COR-L47 (cell line): ENCODE measurements at regions not wholly inside any gene's neighbourhood (a gene's known extent, or its start where the extent isn't known, plus 50 kb on each side); places are given as distances from the start of the nearest gene placed in this dataset.
"Not testable (repeated sequence)": the region's sequence is repeated elsewhere in the genome, so short reads cannot be mapped to it uniquely, and the experiment has no call there.

Experiments
- DNase-seq: peaks from one replicate; lab custom pipeline; 2025; lab: John Stamatoyannopoulos, UW

DNA sequence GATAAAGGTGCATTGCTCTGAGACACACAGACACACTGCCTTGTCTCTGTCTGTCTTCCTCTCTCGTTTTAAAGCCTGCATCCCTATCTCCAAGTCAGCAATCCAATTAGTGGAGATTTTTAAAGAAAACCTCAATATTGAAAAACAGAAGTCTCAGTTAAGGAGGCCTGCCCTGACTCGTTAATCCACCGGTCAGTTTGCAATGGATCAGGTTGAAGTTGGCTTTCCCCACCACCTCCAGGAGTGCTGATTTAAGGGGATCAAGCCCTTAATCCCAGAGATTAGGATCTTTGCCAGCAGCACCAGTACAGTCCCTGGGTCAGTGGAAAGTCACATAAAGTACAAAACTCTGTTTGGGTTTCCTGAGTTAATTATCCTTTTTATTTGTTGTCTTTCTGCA, 271.1 kb upstream of the ASIC2 start:
- no peak for DNase-seq

DNA sequence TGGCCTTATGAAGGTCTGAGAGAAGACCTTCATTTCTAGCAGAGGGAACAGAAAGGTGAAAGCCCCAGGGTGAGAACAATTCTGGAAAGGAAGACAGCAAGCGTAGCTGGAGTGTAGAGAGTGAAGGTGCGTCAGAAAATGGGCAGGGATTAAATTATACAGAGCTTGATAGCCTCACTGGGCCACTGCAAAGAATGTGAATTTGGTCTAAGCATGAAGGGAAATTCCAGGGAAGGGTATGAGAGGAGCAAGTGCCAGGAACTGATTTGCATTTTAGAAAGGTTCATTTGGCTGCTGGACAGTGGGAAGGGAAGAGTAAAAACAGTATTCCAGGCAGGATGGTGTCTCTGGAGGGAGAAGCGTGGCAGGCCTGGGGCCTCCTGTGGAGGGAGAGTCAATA, 274.1 kb upstream of the ASIC2 start:
- DNase-seq = no peak

DNA sequence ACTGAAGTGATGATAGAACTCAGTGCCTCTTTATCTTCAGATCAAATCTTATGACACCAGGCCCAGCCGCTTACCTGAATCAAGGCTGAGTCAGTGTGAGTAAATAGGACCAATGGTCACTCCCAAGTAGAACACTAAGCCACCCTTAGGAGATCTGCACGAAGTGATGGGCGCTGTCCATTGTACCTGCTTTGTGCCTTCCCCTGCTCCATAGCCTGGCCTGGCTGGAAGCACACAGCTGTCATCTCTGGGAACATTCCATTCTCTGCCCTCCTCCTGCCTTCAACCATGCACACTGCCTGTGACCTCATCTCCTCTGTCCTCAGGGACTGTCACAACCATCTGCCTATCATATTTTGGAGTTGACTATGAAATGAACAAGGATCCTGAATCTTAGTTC, 279.5 kb upstream of the ASIC2 start:
- no peak for DNase-seq

DNA sequence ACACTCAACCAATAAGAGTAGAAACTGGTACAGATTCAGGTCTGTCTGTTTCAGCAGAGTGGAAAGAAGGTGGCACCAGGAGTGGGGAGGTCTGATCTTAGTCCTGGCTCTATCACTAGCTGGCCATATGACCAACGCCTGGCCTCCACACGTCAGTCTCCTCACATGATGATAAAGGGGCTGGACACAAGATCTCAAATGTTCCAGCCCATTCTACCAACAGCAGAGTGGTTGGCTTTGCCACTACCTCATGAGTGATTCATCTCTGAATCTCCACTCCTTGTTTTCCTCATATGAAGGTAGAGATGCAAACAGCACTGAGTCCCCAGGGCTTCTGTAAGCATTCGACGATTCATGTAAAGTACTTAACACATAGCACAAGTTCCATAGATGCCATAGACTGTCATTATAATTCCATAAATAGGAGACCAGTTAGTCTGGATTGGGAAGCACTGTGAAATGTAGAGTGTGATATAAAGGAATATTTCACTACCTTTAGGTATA, 281.9 kb upstream of the ASIC2 start:
- no peak for DNase-seq

DNA sequence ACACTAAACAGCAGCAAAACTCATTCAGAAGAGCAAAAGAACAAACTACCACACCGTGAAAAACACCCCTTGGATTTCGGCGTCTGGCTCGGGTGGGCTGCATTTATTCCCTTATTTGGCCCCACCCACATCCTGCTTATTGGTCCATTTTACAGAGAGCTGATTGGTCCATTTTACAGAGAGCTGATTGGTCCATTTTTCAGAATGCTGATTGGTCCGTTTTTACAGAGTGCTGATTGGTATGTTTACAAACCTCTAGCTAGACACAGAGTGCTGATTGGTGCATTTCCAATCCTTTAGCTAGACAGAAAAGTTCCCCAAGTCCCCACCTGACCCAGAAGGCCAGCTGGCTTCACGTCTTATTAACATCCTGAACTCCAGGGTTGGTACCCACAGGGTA, 286.6 kb upstream of the ASIC2 start:
- DNase-seq = not testable (repeated sequence)

DNA sequence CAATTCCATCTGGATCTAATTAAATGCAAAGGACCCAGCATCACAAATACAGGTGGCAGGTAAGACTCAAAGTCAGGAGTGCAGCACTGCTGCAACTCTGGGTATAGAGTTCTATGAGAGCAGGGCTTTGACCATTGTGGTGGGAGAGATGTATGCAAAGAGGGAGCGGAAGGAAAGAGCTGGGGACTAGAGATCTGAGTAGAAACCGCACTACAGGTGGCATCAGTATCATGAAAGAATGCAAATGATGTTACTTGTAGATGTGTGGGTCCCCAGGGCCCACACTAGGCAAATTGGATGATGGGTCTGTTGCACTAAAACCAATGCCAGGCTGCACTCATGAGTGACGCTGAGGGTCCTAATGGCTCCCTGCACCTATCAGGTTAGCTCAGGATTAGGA, 287.1 kb upstream of the ASIC2 start:
- DNase-seq = no peak

DNA sequence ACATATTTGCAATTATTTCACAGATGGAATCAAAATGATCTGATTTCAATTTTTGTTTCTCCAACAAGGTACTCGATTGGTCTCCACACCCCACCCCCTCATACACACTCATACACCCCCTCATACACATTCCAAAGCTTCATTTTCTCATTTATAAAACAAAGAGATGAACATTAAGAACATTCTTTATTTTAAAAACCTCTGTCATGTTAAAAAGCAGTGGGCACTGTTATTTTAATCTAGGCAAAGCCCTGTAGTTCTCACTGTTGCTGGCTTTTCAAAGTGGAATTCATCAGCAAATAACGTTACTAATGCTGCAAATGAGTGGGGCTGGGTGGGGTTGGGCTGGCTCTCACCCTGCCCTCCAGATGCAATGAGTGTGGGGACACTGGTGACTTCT, 289.6 kb upstream of the ASIC2 start:
- DNase-seq = no peak

DNA sequence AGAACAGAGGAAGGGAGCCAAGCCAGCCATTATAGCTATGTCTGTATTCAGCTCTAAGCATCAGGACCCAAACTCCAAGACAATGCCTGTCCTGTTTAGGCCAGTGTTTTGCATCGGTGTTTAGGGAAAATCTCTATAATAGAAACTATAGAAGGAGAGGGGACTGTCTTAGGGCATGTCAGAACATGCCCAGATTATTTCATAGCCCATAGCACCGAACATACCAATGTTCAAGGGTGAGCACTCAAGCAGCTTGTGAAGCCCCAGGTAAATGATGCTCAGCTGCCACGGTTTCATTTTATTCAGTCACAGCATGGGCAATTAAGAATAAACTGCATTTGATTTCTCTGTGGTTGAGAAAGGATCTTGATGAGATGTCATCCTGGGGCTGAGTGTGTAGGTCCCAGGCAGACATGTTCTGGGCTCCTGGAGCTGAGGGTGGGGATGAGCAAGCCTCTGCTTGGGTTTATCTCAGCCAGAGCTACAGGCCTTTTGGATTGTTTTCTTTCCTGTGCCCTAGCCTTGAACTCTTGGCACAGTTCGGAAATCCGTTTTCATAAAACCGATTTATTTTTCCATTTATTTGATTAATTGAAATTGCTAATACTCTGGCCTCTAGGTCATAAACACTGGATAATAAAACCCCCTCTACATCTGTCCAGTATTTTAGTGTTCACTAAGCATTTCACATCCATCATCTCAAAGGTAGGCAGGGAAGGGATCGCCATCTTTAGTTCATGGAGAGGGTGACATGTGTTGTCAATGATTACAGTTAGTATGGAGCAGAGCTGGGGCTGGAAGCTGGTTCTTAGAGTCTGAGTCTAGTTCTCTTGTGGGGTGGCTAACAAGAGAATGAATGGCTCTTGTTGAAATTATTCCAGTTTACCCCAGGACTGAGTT, 290.7 kb upstream of the ASIC2 start:
- DNase-seq = no peak

DNA sequence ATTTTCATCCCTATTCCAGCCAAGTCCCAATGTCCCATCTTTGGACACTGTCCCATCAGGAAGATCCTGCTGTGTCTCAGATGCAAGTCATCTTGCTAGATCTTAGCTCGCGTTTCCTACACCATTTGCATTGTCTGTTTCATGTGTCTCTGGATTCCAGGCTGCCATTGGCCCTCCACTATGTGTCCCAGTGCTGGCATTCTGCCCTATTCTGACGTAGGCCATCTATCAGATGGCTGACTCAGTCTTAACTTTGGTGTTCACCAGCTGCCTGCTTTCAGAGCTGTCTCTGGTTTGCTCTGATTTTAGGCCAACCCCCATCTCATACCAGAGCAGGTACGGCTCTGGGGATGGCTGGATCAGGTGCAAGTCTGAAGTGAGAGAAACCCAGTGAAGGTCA, 300.9 kb upstream of the ASIC2 start:
- DNase-seq = no peak

DNA sequence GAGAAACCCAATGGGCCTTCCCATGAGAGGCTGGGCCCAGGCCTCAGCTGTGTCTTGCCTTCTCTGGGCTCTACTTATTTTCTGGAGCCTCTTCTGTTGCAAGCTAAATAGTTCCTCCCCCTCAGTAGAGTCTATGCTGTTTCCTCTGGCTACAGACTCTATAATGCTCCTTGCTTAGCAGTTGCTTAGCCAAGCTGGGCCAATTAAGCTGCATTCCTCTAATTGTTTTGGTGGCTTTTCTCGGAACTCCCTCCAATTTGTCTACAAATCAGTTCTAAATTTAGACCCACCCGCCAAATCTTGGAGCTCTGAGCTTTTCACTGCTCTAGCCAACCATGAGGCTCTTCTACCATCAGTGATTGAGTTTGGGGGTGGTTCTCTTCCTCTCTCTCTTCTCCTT, 302.7 kb upstream of the ASIC2 start:
- no peak for DNase-seq

DNA sequence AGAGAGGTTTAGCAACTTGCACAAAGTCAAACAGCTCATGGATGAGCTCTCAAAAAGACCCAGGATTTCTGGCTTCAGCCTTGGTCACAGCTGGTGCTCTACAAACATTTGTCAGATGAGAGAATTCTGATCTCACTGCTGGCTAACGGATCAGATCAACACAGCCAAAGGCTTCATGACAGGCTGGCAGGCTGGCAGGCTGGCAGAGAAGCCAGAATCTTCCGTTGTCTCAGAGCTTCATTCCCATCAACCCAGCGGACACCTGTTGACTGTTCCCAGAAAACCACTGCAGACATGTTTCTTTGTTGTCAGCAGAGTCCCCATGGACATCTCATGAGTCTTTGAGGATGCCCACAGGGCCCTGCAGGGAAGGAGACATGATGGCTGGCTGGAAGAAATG, 303.8 kb upstream of the ASIC2 start:
- no peak for DNase-seq

DNA sequence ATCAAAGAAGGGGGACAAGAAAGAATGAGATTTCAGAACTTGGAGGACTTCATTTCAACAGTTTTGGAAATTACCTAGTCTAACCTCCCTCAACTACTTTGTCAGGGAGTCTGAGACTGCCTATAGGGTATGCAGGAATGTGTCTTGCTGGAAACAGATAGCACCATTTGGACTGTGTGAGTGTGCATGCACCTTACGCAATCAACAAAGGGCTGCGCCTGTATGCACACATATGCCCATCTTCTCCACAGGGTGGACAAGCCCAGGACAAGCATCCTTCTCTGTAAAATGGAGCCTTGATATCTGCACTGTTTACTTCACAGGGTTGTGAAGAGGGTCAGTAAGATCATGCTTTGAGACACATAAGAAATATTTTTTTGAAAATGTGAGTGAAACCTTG, 305.7 kb upstream of the ASIC2 start:
- no peak for DNase-seq

DNA sequence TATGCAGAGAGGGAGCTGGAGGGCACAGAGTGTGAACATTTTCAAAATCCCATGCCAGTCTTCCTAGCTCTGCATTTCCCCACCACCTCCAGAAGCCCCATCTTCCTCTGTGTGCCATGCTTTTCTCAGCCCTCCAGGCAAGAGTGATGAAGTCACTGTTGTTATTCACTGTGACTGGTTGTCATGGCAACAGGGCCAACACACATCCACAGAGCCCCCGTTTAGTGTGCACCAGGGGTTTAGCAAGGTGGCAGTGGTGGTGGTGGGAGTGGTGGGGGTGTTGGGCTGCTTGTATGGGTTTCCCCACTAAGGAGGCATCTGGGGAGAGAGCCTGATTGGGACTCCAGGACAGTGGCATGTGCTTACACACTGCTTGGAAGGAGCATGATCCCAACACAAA, 309.9 kb upstream of the ASIC2 start:
- DNase-seq = no peak

DNA sequence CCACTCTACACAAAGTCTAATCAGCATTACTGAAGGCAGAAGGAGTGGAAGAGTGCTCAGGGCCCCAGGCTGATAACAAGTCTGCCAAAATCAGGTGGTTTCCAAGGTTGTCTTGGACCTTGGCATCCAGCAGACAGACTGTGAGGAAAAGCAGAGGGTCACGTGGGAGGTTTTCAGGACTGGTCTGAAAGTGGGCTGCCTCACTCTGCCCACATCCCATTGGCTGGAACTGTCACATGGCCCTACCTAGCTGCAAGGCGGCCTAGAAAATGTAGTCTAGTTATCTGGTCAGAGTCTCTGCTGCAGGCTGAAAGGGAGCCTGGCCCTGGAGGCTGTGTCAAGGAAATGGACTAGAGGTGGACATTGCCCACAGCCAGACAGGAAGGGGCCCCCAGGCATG, 310.7 kb upstream of the ASIC2 start:
- no peak for DNase-seq

DNA sequence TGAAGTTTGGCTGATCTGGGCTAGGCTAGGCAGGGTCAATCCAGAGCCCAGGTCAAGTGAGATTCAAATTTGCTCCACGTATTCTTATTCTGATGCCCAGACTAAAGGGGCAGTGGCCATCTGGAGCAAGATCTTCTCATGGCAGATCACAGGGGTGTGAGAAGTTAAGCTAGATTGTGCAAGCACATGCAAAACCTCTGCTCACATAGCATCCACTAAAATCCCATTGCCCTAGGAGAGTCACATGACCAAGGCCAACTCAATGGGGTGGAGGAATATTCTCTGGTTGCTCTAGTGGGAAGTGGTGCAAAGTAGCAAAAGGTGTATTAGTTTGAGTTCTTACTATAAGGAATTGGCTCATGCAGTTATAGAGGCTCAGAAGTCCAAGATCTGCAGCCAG, 318.4 kb upstream of the ASIC2 start:
- DNase-seq = no peak

DNA sequence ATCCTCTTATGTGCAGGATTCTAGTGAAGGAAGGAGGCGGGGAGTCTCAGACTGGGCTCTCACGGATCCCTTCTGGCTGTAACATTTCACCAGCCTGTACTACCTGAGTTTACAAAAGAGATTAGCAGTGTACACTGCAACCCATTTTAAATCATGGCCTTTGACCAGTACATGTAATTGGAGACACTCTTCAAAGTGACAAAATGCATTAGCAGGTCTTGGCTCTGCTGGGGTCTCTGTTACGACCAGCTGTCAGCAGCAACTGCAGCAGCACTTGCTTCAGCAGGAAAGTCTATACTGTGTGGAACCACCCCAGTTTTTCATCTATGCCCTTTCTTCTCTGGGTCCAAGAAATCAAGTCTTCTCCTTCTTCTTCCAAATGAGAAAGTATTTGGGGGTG, 322.8 kb upstream of the ASIC2 start:
- no peak for DNase-seq

DNA sequence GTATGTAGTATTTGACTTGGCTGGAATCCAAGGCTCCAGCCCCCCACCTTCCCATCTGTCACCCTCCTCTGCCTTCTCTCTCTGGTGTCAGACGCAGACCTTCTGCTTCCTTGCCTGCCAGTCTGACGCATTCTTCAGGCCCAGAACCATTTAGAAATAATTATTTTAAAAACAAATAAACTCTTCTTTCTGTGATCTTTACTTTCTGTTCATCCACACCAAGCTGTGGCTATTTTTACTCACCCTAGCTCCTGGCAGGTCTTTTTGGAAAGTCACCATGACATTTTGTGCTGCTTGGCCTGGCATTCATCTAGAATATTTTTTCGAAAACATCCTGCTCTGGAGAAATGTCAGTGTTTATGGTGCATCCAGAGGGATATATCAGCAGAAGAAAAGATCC, 330.7 kb upstream of the ASIC2 start:
- no peak for DNase-seq

DNA sequence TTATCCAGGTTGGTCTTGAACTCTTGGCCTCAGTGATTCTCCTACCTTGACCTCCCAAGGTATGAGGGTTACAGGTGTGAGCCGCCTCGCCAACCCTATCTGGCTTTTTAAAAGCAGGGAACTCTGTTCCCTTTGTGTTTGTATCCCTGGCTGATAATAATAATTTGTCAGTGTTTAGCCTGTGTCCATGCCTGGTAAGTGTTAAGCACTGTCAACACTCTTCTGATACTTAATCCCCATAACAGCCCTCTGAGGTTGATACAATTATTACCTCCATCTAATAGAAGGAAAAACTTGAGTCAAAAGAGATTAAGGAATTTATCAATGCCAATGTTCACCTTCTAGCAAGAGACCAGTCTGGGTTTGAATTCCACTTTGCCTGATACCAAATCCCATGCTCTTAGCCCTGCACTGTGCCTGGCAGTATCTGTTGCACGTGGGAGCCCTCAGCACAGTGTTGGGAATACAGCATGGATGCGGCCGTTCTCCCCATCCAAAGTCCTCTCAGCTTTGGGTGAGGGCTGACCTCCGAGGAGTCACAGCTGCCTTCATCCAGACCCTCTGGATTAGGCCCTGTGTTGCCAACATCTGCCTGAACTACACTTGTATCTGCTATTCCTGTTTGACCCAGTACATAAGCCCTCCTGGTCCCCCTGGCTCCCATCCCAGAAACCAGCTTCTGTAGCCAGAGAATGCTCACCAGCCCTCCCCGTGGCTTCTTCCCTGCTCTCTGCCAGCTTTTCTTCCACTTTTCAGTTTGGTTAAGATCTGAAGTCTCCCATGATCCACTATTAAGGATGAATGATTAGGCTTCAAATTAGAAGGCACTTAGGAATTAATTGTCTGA, 335.6 kb upstream of the ASIC2 start:
- no peak for DNase-seq

DNA sequence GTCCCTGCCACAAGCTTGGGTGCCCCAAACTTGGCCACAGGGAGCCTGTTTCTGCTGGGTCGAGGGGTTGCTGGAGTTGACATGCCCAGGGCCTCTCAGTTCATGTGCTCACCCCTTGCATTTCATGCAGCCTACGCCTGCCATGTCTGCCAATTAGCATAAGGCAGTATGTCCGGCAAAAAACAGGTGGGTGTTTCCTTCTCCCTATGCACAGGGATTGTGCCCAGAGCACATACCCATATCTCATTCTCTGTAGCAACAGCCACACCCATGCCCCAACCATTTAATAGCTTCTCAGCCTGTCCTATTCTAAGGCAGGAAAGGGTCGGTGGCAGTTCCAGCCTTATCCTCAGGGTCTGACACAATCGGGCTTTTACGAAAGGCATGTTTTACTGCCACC, 340.4 kb upstream of the ASIC2 start:
- DNase-seq = no peak

DNA sequence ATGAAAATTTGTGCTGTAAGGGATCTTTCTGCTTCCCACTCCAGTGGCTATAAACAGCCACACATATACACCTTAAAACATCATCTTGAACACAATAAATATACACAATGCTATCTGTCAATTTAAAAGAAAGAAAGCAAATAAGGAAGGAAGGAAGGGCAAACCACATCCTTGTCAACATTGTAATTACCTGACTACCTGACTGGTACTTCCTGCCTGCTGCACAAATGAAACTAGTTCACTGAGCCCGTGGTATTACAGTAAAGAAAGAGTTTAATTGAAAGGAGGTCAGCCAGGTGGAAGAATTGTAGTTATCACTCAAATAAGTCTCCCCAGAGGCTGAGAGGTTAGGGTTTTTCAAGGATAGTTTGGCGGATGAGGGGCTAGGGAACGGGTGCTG, 344.4 kb upstream of the ASIC2 start:
- no peak for DNase-seq

DNA sequence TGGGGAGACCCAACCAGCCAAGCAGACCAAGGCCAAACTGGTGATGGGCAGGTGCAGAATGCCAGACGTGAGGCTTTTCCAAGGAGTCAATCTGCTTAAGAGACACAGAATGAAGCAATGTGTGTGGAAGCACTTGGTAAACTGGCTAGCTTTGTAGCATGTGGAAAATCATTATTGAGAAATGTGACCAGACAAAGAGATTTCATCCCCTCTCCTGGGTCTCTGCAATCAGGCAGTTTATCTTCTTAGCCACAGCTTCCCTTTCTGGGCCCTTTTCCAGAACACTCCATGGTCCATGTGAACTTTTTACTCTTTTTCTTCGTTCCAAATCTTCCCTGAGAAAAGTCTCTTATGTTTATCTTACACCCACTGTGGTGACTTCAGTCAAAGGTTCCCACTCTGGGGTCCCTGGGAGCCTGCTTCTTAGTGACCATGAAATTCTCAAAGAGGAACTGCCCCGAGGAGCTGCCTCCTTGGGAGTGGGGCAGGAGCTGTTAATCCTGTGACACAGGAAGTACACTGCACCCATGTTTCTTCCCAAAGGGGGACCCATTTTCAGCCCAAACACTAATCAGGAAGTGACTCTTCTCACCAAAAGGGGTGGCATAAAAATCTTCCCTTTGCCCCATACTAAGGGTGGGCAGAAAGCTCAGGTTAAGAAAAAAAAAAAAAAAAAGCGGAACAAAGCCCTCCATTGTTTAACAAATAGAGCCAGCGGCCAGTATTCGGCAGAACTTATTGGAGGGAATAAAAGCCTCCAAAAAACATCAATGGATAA, 346.2 kb upstream of the ASIC2 start:
- DNase-seq = no peak

DNA sequence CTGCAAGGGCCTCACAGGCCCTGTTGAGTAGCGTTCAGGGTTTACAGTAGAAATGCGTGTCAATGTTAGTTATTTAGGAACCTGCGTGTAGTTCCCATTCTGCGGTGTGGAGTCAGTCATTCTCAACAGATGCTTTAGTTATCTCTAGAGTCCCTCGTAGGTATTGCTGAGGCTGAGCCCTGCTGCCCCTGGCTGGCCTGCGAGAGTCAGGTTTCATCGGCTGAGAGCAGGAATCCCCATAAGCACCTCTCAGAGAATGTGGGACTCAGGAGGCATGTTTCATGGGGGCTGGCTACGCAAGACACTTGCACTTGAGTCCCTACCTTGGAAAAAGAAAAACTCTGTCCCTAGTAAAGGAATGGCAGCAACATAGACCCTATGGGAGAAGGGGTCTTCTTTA, 347.5 kb upstream of the ASIC2 start:
- DNase-seq = no peak
